H1 (cell line): ENCODE measurements at regions not wholly inside any gene's neighbourhood (a gene's known extent, or its start where the extent isn't known, plus 50 kb on each side); places are given as distances from the start of the nearest gene placed in this dataset.

Source experiments
- CHD2 ChIP-seq: IDR thresholded peaks from 2 replicates; pipeline ENCODE4 v1.6.1; 2012; ENCODE audit warnings: low read length, improper control_type of control experiment
- CREB1 ChIP-seq: IDR thresholded peaks from 2 replicates; pipeline ENCODE4 v1.6.1; 2012; ENCODE audit warnings: inconsistent platforms
- KDM1A ChIP-seq: fragments of 200-600, 300-600 bp; sonication (generic); IDR thresholded peaks from 2 replicates; pipeline ENCODE4 v1.7.1; 2016; ENCODE audit warnings: mild to moderate bottlenecking, low read length, borderline replicate concordance
- TF ChIP-seq, protein P1 (sequence below), 3 experiments: IDR thresholded peaks; 1 replicate in 2 of 3; 2 replicates in 1 of 3; pipeline versions ENCODE4 v1.5.1 to v1.6.1; 2011; ENCODE audit warnings: low read length in 3 of 3, mild to moderate bottlenecking in 3 of 3, inconsistent platforms in 2 of 3, low read depth in 1 of 3, moderate library complexity in 1 of 3; ENCODE audit not compliant: insufficient read depth in 1 of 3; ENCODE audit errors: control extremely low read depth in 1 of 3

DNA sequence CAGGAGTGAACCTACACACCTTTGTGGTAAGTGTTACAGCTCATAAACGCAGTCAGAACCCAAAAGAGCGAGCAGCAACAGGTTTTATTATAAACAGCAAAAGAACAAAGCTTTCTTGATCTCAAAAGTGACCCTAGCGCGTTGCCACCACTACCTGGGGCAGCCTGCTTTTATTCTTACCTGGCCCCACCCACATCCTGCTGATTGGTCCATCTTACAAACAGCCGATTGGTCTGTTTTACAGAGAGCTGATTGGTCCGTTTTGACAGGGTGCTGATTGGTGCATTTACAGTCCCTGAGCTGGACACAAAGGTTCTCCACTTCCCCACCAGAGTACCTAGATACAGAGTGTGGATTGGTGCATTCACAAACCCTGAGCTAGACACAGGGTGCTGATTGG, 143.1 kb downstream of the ARRDC4 start:
- TF ChIP-seq, protein P1, sequence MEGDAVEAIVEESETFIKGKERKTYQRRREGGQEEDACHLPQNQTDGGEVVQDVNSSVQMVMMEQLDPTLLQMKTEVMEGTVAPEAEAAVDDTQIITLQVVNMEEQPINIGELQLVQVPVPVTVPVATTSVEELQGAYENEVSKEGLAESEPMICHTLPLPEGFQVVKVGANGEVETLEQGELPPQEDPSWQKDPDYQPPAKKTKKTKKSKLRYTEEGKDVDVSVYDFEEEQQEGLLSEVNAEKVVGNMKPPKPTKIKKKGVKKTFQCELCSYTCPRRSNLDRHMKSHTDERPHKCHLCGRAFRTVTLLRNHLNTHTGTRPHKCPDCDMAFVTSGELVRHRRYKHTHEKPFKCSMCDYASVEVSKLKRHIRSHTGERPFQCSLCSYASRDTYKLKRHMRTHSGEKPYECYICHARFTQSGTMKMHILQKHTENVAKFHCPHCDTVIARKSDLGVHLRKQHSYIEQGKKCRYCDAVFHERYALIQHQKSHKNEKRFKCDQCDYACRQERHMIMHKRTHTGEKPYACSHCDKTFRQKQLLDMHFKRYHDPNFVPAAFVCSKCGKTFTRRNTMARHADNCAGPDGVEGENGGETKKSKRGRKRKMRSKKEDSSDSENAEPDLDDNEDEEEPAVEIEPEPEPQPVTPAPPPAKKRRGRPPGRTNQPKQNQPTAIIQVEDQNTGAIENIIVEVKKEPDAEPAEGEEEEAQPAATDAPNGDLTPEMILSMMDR (IDR thresholded peaks at IDR 0.05; ENCODE audit: control extremely low read depth in 1 of 3, insufficient read depth in 1 of 3, low read depth in 1 of 3, low read length in 3 of 3): no peak
- TF ChIP-seq CREB1: no peak
- TF ChIP-seq CHD2: no peak
- no peak for TF ChIP-seq KDM1A
